ENCODE measurements at regions not wholly inside any gene's neighbourhood (a gene's known extent, or its start where the extent isn't known, plus 50 kb on each side); places are given as distances from the start of the nearest gene placed in this dataset.

- no peaks in the 10 kb centered on the region for H3K36me3 Mint-ChIP-seq
- Histone ChIP-seq H3K27ac (ENCODE audit: low read depth, low read length) (no peak overlapping the region), H3K36me3 (ENCODE audit: insufficient read depth, low read length) (no peaks in the 10 kb centered on the region), H3K4me3 (ENCODE audit: low read length) (no peak overlapping the region), H3K27me3 (ENCODE audit: insufficient read depth, low read length, poor library complexity, severe bottlenecking) (no peaks in the 10 kb centered on the region), H3K9me3 (ENCODE audit: low read length) (no peaks in the 10 kb centered on the region), H3K4me1 (ENCODE audit: insufficient read depth, low read length) (no peaks in the 10 kb centered on the region)
- POLR2A ChIA-PET: no interaction called here
- DNase-seq: no peak
- H3K27me3 Mint-ChIP-seq: peaks cover 2 to 7% of the 10 kb centered on the region in 2 donors
- no peaks in the 10 kb centered on the region for H3K9me3 Mint-ChIP-seq
- CTCF ChIA-PET: no interaction called here
- no peak overlapping the region for H3K4me3 Mint-ChIP-seq
- H3K4me1 Mint-ChIP-seq: no peaks in the 10 kb centered on the region
- H3K27ac Mint-ChIP-seq: no peak overlapping the region
These were observed 633.8 kb downstream of the PTPRC start for GRCh38 chr1:199272628-199273086.

GRCh38 chr1:199273837-199274379, 635.1 kb downstream of the PTPRC start:
- ChIA-PET CTCF (no interaction called here), POLR2A (no interaction called here)
- DNase-seq: no peak
- Histone ChIP-seq H3K27me3 (ENCODE audit: insufficient read depth, low read length, poor library complexity, severe bottlenecking) (no peaks in the 10 kb centered on the region), H3K9me3 (ENCODE audit: low read length) (no peaks in the 10 kb centered on the region), H3K4me3 (ENCODE audit: low read length) (no peak overlapping the region), H3K27ac (ENCODE audit: low read depth, low read length) (no peak overlapping the region), H3K36me3 (ENCODE audit: insufficient read depth, low read length) (no peaks in the 10 kb centered on the region), H3K4me1 (ENCODE audit: insufficient read depth, low read length) (no peaks in the 10 kb centered on the region)
- Mint-ChIP-seq H3K9me3 (no peaks in the 10 kb centered on the region), H3K4me3 (no peak overlapping the region), H3K27me3 (peaks cover 2 to 4% of the 10 kb centered on the region in 2 donors), H3K4me1 (no peaks in the 10 kb centered on the region), H3K27ac (no peak overlapping the region), H3K36me3 (no peaks in the 10 kb centered on the region)

GRCh38 chr1:199279067-199279466, 640.2 kb downstream of the PTPRC start:
- ChIA-PET POLR2A (no interaction called here), CTCF (no interaction called here)
- no peak overlapping the region for H3K4me3 Mint-ChIP-seq
- H3K36me3 ChIP-seq (ENCODE audit: insufficient read depth, low read length): no peaks in the 10 kb centered on the region
- no peak overlapping the region for H3K27ac Mint-ChIP-seq
- no peaks in the 10 kb centered on the region for H3K27me3 ChIP-seq (ENCODE audit: insufficient read depth, low read length, poor library complexity, severe bottlenecking)
- H3K9me3 Mint-ChIP-seq: no peaks in the 10 kb centered on the region
- no peaks in the 10 kb centered on the region for H3K4me1 ChIP-seq (ENCODE audit: insufficient read depth, low read length)
- H3K27me3 Mint-ChIP-seq: no peaks in the 10 kb centered on the region
- no peaks in the 10 kb centered on the region for H3K4me1 Mint-ChIP-seq
- no peaks in the 10 kb centered on the region for H3K9me3 ChIP-seq (ENCODE audit: low read length)
- no peaks in the 10 kb centered on the region for H3K36me3 Mint-ChIP-seq
- no peak overlapping the region for H3K4me3 ChIP-seq (ENCODE audit: low read length)
- no peak overlapping the region for H3K27ac ChIP-seq (ENCODE audit: low read depth, low read length)
- no peak for DNase-seq

GRCh38 chr1:199279872-199280645, 641.2 kb downstream of the PTPRC start:
- no peak overlapping the region for H3K27ac ChIP-seq (ENCODE audit: low read depth, low read length)
- no peaks in the 10 kb centered on the region for H3K9me3 Mint-ChIP-seq
- no peaks in the 10 kb centered on the region for H3K4me1 Mint-ChIP-seq
- no peak for DNase-seq
- H3K36me3 Mint-ChIP-seq: no peaks in the 10 kb centered on the region
- ChIA-PET CTCF (no interaction called here), POLR2A (no interaction called here)
- H3K4me3 Mint-ChIP-seq: no peak overlapping the region
- H3K27me3 ChIP-seq (ENCODE audit: insufficient read depth, low read length, poor library complexity, severe bottlenecking): no peaks in the 10 kb centered on the region
- no peaks in the 10 kb centered on the region for H3K4me1 ChIP-seq (ENCODE audit: insufficient read depth, low read length)
- H3K27me3 Mint-ChIP-seq: no peaks in the 10 kb centered on the region
- H3K27ac Mint-ChIP-seq: no peak overlapping the region
- no peaks in the 10 kb centered on the region for H3K9me3 ChIP-seq (ENCODE audit: low read length)
- H3K4me3 ChIP-seq (ENCODE audit: low read length): no peak overlapping the region
- no peaks in the 10 kb centered on the region for H3K36me3 ChIP-seq (ENCODE audit: insufficient read depth, low read length)

GRCh38 chr1:199282751-199283305, 644.0 kb downstream of the PTPRC start:
- Mint-ChIP-seq H3K9me3 (no peaks in the 10 kb centered on the region), H3K36me3 (no peaks in the 10 kb centered on the region), H3K4me1 (no peaks in the 10 kb centered on the region), H3K4me3 (no peak overlapping the region), H3K27me3 (peaks cover 0 to 5% of the 10 kb centered on the region in 2 donors), H3K27ac (no peak overlapping the region)
- ChIA-PET CTCF (interaction anchor here (0.6 kb wide), 1 partner anchor 11 kb away, joined by 3 read pairs; no protein-coding TSS in a partner anchor), POLR2A (no interaction called here)
- H3K27me3 ChIP-seq (ENCODE audit: insufficient read depth, low read length, poor library complexity, severe bottlenecking): no peaks in the 10 kb centered on the region
- H3K9me3 ChIP-seq (ENCODE audit: low read length): no peaks in the 10 kb centered on the region
- no peaks in the 10 kb centered on the region for H3K4me1 ChIP-seq (ENCODE audit: insufficient read depth, low read length)
- no peaks in the 10 kb centered on the region for H3K36me3 ChIP-seq (ENCODE audit: insufficient read depth, low read length)
- DNase-seq: no peak
- H3K27ac ChIP-seq (ENCODE audit: low read depth, low read length): no peak overlapping the region
- H3K4me3 ChIP-seq (ENCODE audit: low read length): no peak overlapping the region

GRCh38 chr1:199283794-199284193, 645.0 kb downstream of the PTPRC start:
- no peaks in the 10 kb centered on the region for H3K36me3 ChIP-seq (ENCODE audit: insufficient read depth, low read length)
- no peak overlapping the region for H3K27ac ChIP-seq (ENCODE audit: low read depth, low read length)
- ChIA-PET POLR2A (no interaction called here), CTCF (interaction anchor here (0.6 kb wide), 1 partner anchor 12 kb away, joined by 3 read pairs; no protein-coding TSS in a partner anchor)
- H3K4me3 ChIP-seq (ENCODE audit: low read length): no peak overlapping the region
- DNase-seq: no peak
- H3K4me1 ChIP-seq (ENCODE audit: insufficient read depth, low read length): no peaks in the 10 kb centered on the region
- H3K27ac Mint-ChIP-seq: no peak overlapping the region
- H3K9me3 Mint-ChIP-seq: no peaks in the 10 kb centered on the region
- no peaks in the 10 kb centered on the region for H3K36me3 Mint-ChIP-seq
- no peaks in the 10 kb centered on the region for H3K4me1 Mint-ChIP-seq
- H3K9me3 ChIP-seq (ENCODE audit: low read length): no peaks in the 10 kb centered on the region
- H3K27me3 Mint-ChIP-seq: peaks cover 0 to 5% of the 10 kb centered on the region in 2 donors
- H3K27me3 ChIP-seq (ENCODE audit: insufficient read depth, low read length, poor library complexity, severe bottlenecking): no peaks in the 10 kb centered on the region
- H3K4me3 Mint-ChIP-seq: no peak overlapping the region

- Histone ChIP-seq H3K4me1 (ENCODE audit: insufficient read depth, low read length) (no peaks in the 10 kb centered on the region), H3K27ac (ENCODE audit: low read depth, low read length) (no peak overlapping the region), H3K9me3 (ENCODE audit: low read length) (no peaks in the 10 kb centered on the region), H3K36me3 (ENCODE audit: insufficient read depth, low read length) (no peaks in the 10 kb centered on the region), H3K27me3 (ENCODE audit: insufficient read depth, low read length, poor library complexity, severe bottlenecking) (no peaks in the 10 kb centered on the region), H3K4me3 (ENCODE audit: low read length) (no peak overlapping the region)
- no peak for DNase-seq
- Mint-ChIP-seq H3K4me3 (no peak overlapping the region), H3K9me3 (no peaks in the 10 kb centered on the region), H3K27ac (no peak overlapping the region), H3K27me3 (peaks cover 0 to 9% of the 10 kb centered on the region in 2 donors), H3K36me3 (no peaks in the 10 kb centered on the region), H3K4me1 (no peaks in the 10 kb centered on the region)
- POLR2A ChIA-PET: no interaction called here
- CTCF ChIA-PET: no interaction called here
These were observed 648.4 kb downstream of the PTPRC start for GRCh38 chr1:199287206-199287605.

GRCh38 chr1:199287647-199288046, 648.8 kb downstream of the PTPRC start:
- H3K36me3 Mint-ChIP-seq: no peaks in the 10 kb centered on the region
- Histone ChIP-seq H3K4me3 (ENCODE audit: low read length) (no peak overlapping the region), H3K27ac (ENCODE audit: low read depth, low read length) (no peak overlapping the region), H3K4me1 (ENCODE audit: insufficient read depth, low read length) (no peaks in the 10 kb centered on the region), H3K36me3 (ENCODE audit: insufficient read depth, low read length) (no peaks in the 10 kb centered on the region), H3K9me3 (ENCODE audit: low read length) (no peaks in the 10 kb centered on the region), H3K27me3 (ENCODE audit: insufficient read depth, low read length, poor library complexity, severe bottlenecking) (no peaks in the 10 kb centered on the region)
- no peak for DNase-seq
- CTCF ChIA-PET: no interaction called here
- no peak overlapping the region for H3K27ac Mint-ChIP-seq
- POLR2A ChIA-PET: no interaction called here
- peaks cover 0 to 13% of the 10 kb centered on the region in 2 donors for H3K27me3 Mint-ChIP-seq
- no peak overlapping the region for H3K4me3 Mint-ChIP-seq
- no peaks in the 10 kb centered on the region for H3K4me1 Mint-ChIP-seq
- H3K9me3 Mint-ChIP-seq: no peaks in the 10 kb centered on the region

Data from CD8-positive, alpha-beta memory T cell (primary cell).